ENCODE measurements at regions not wholly inside any gene's neighbourhood (a gene's known extent, or its start where the extent isn't known, plus 50 kb on each side); places are given as distances from the start of the nearest gene placed in this dataset.
"Not testable (repeated sequence)": the region's sequence is repeated elsewhere in the genome, so short reads cannot be mapped to it uniquely, and the experiment has no call there.

GRCh38 chr1:187721216-187721615, 892.5 kb downstream of the PLA2G4A start:
- DNase-seq (ENCODE audit: low spot score): no peak

- no peak for DNase-seq (ENCODE audit: low spot score)
Observed at GRCh38 chr1:187725216-187725615, 896.5 kb downstream of the PLA2G4A start.

GRCh38 chr1:187733232-187733631, 904.5 kb downstream of the PLA2G4A start:
- DNase-seq (ENCODE audit: low spot score): no peak

- DNase-seq (ENCODE audit: low spot score): no peak
Observed at GRCh38 chr1:187734427-187734826, 905.7 kb downstream of the PLA2G4A start.

- DNase-seq (ENCODE audit: low spot score): no peak
Observed at GRCh38 chr1:187744665-187745064, 915.9 kb downstream of the PLA2G4A start.

- no peak for DNase-seq (ENCODE audit: low spot score)
Observed at GRCh38 chr1:187755536-187755935, 926.8 kb downstream of the PLA2G4A start.

GRCh38 chr1:187756684-187757083, 927.9 kb downstream of the PLA2G4A start:
- DNase-seq (ENCODE audit: low spot score): not testable (repeated sequence)

GRCh38 chr1:187759825-187760333, 931.1 kb downstream of the PLA2G4A start:
- DNase-seq (ENCODE audit: low spot score): no peak

- DNase-seq (ENCODE audit: low spot score): no peak
Observed at GRCh38 chr1:187762118-187762517, 933.4 kb downstream of the PLA2G4A start.

- no peak for DNase-seq (ENCODE audit: low spot score)
Observed at GRCh38 chr1:187763465-187763864, 934.7 kb downstream of the PLA2G4A start.

GRCh38 chr1:187763976-187764375, 935.2 kb downstream of the PLA2G4A start:
- DNase-seq (ENCODE audit: low spot score): no peak

- DNase-seq (ENCODE audit: low spot score): no peak
Observed at GRCh38 chr1:187771396-187771795, 942.6 kb downstream of the PLA2G4A start.

- no peak for DNase-seq (ENCODE audit: low spot score)
Observed at GRCh38 chr1:187773168-187773567, 944.4 kb downstream of the PLA2G4A start.

GRCh38 chr1:187787736-187788135, 959.0 kb downstream of the PLA2G4A start:
- no peak for DNase-seq (ENCODE audit: low spot score)

GRCh38 chr1:187788718-187789117, 960.0 kb downstream of the PLA2G4A start:
- DNase-seq (ENCODE audit: low spot score): no peak

GRCh38 chr1:187790724-187791123, 962.0 kb downstream of the PLA2G4A start:
- no peak for DNase-seq (ENCODE audit: low spot score)

- no peak for DNase-seq (ENCODE audit: low spot score)
Observed at GRCh38 chr1:187794561-187794960, 965.8 kb downstream of the PLA2G4A start.

GRCh38 chr1:187809549-187809948, 980.8 kb downstream of the PLA2G4A start:
- no peak for DNase-seq (ENCODE audit: low spot score)

GRCh38 chr1:187816646-187817045, 987.9 kb downstream of the PLA2G4A start:
- DNase-seq (ENCODE audit: low spot score): no peak

GRCh38 chr1:187817782-187818181, 989.0 kb downstream of the PLA2G4A start:
- no peak for DNase-seq (ENCODE audit: low spot score)

- DNase-seq (ENCODE audit: low spot score): no peak
Observed at GRCh38 chr1:187819086-187819485, 990.3 kb downstream of the PLA2G4A start.

GRCh38 chr1:187836557-187836956, 1007.8 kb downstream of the PLA2G4A start:
- DNase-seq (ENCODE audit: low spot score): no peak

- no peak for DNase-seq (ENCODE audit: low spot score)
Observed at GRCh38 chr1:187837787-187838186, 1009.0 kb downstream of the PLA2G4A start.

All from LoVo (cell line).